ENCODE measurements at regions not wholly inside any gene's neighbourhood (a gene's known extent, or its start where the extent isn't known, plus 50 kb on each side); places are given as distances from the start of the nearest gene placed in this dataset.
A peak's percentile ranks its signal among the peaks of the same experiment; 100 is the strongest.

DNA sequence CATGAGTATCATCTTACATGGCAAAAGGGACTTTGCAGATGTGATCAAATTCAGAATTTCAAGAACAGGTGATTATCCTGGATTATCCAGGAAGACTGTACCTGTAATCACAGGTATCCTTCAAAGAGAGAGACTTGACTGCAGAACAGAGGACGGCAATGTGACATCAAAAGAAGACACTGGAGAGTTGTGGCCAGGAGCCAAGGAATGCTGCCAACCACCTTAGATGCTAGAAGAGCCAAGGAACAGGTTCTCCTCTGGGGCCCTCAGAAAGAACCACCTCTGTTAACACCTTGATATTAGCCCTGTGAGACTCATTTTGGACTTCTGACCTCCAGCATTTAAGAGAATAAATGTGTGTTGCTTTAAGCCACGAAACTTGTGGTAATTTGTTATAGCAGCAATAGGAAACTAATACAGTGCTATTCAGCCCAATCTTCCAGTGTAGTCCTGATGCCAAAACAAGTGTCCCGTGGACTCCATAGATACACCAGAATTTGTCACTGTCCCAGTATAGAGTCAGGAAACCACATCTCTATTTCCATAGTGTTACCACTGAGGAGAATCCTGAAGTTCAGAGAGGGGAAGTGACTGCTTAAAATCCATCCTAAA is 330.6 kb upstream of the TLE3 start:
- no peak for DNase-seq (ENCODE audit: low read depth, low spot score)

DNA sequence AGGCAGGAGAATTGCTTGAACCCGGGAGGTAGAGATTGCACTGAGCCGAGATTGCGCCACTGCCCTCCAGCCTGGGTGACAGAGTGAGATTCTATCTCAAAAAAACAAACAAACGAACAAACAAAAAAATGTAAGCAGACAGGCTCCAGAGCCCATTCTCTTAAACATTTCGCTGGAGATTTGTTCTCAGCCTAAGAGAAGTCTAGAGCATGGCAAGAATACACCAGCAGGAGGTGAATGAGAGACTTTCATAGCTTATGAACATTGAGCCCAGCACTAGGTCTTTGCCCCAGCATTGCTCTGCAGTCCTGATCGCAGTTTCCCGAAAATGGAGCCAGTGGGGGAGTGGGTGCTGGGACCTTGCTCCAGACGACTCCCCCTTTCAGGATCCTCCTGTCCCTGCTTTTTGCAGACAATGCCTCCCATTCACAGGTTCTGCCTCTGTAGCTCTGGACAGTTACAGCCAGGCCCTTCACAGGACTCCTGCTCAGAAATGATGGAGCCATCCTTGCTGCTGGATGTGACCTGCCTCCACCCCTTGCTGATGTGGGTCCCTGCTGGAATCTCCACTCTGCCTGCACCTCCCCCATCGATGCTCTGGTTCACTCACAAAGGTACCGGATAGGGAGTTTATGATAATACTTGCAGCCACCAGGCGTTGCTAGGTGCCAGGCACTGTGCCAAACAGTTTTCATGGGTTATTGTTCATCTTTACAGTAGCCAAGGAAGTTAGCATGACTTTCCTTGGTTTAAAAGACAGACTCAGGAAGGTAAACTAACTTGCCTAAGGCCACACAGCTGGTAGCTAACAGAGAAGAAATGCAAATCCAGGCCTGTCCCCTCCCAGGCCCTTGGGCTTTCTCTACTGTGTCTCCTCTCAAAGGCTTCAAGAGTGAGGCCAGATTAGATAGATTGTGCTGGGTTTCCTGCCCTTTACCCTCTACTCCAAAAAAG is 329.7 kb upstream of the TLE3 start:
- no peak for DNase-seq (ENCODE audit: low read depth, low spot score)

DNA sequence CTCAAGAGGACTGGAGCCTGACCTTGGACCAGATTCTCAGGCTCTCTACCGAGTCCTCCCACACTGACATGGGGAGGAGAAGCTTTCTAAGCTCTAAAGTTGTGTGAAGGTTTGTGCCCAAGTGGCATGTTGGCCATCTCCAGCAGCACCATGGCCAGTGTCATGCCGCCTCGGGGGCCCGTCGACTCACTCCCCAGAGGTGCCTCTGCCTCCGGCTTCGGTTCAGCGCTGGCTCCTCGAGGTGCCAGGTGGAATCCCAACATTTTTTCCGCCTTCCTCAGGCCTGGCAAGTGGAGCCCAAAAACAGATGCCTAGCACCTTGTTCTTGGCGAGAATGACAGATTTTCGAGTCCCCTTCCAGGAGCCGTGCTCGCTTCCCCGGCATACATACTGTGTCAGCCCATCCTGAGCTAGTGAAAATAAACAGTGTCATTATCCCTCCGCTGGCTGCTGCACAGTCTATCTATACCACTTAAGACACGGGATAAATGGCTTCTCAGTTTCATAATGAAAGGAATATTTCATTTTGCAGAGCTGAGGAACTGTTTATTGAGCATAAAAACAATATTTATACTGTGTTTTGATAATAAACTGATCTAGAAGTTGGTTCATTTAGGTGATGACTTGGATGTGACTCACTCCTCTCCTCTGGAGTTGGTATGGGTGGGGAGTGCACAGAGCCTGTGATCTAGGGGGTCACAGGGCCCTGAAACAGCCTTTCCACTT is 328.5 kb upstream of the TLE3 start:
- peak; percentile 20 for DNase-seq (ENCODE audit: low read depth, low spot score)

DNA sequence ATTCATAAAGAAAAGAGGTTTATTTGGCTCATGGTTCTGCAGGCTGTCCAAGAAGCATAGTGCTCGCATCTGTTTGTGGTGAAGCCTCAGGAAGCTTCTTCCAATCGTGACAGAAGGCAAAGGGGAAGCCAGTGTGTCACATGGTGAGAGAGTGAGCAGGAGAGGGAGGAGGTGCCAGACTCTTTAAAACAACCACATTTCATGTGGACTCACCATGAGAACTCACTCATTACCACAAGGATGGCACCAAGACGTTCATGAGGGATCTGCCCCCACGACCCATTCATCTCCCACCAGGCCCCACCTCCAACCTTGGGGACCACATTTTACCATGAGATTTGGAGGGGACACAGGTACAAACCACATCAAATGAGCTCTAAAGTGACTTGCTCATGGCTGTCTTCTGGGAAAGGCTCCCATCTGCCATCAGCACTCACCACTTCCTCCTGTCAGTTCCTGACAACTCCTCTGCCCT is 327.3 kb upstream of the TLE3 start:
- no peak for DNase-seq (ENCODE audit: low read depth, low spot score)

DNA sequence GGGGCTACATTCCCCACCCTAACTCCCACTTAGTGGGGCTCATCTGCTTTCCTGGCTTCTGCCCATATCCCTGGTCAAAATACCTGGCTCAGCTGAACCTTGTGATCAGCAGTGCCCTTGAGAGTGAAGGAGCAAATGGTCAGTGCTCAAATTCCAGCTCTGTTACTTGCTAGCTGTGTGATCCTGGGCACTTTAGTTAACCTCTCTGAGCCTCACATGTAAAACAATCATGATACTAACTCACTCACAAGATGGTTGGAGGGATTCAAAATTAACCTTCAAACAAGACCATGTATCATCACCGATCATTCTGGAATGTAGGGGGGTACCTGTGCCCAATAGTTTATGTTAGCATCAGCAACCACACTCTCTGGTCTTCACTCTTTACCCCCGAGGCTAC is 325.6 kb upstream of the TLE3 start:
- DNase-seq (ENCODE audit: low read depth, low spot score), result no peak

DNA sequence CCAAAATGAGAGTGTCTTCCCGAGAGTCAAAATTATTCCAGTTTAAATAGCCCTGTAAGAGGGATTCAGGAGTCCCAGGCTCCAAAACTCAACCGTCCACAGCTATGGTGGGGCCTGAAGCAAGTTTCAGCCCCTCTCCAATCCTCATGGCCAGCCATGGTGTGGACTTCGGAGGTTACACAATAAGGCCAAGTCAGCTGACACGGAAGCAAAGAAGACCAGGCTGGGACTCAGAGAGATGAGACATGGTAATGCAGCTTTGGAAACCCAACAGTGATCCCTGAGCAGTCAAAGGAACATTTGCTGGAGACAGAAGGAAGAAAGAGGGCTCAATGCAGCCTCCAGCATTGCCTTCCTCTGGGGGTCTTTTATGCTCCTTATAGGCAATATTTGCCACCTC is 324.6 kb upstream of the TLE3 start:
- no peak for DNase-seq (ENCODE audit: low read depth, low spot score)

DNA sequence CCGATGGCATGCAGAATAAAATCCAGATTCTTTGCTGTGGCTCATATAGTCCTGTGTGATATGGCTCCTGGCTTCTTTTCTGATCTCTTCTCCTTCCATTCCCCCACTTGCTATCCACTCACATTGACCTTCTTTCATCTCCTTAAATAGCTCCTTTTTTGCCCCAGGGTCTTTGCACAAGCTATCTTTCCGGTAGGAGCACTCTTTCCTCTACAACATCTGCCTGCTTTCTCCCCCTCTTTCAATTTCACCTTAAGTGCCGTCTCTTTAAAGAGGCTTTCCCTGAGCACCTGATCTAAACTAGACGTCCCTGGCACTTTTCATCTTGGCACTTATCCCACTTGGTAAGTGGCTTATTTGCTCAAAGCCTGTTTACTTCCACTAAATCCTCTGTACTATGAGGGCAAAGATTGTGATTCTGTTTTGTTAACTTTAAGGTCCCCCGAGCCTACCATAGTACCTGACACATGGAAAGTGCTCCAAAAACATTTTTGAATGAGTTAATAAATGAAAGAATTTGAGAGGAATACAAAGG is 323.3 kb upstream of the TLE3 start:
- DNase-seq (ENCODE audit: low read depth, low spot score), result no peak

DNA sequence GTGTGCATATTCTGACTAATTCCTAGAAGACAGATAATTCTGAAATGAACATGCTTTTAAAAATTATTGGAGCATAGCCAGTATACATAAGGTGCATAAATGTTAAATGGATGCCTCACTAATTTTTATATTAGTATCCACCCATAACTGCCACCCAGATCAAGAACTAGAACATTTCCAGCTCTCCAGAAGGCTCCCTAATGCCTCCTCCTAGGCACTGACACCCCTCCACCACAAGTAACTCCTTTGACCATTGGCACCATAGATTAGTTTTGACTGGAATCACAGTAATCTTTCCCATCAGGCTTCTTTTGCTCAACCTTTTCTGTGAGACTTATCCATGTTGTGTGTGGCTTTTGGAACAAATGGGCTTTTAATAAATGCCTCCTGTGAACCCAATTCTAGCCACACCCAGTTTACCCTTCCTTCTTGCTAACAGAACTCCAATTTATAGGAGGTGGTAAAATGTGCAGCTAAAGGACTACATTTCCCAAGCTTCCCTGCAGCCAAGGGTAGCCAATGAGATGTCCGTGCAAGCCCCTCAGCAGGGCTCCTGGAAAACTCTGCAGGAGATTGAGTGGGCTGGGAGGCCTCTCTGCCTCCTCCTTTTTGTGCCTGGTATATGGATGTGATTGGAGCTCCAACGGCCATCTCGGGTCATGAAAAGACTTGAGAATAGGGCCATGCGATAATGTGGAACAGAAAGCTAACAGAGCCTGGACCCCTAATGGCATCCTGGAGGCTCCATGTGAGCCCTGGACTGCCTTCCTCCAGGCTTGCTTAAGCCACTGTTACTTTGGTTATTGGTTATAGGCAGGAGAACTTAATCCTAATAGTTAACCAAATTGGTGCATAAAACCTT is 322.6 kb upstream of the TLE3 start:
- DNase-seq (ENCODE audit: low read depth, low spot score), result no peak

DNA sequence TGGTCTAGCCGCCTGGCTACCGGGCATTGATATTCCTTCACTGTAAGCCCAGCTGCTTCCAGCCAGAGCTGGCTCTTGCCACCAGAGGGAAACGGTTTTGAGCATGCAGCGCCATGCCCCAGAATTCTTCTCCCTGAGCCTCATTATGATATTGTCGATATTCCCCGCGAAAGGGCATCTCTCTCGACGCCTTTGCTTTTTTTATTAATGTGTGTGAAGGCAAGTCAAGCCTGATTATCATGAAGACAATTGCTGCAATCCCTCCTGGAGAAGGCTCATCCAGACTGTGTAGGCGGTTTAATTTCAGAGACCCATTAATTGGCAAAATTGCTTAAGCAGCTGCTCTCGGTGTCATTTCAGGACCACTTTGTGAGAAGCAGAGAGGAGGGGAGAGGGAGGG is 321.2 kb upstream of the TLE3 start:
- DNase-seq (ENCODE audit: low read depth, low spot score), result no peak

DNA sequence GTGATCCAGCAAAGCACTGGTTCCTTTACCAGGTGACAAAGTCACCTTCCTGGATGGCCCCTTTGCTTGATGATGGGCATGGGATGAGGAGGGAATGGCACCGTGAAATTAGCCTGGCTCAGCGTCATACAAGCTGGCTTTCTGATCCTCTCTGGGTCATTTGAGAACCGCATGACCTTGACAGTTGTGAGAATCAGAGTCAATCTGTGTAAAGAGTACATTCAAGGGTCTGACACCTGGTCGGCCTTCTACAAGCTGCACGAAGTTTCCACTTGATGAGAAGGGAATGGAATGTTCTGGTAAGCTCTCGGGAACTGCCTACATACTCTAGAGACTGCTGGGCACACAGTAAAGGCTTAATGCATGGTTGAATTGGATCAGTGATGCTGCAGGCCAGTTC is 319.8 kb upstream of the TLE3 start:
- DNase-seq (ENCODE audit: low read depth, low spot score), result no peak

DNA sequence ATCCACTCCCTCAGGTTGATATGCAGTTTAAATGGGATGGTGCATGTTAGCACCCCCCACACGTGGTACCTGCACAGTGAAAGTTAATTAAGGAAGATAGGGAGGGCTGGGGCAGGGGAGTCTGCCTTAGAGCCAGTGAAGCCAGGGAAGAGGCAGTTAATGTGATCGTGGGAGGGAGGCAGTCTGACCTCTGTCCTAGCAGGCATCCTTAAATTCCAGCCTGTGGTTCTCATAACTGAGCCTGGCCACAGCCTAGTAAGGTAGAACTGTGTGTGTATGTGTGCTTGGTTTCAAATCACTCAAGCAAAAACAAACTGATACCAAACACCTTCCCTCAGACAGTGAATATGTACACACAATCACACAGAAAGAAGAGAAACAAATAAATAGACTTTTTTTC is 319.1 kb upstream of the TLE3 start:
- no peak for DNase-seq (ENCODE audit: low read depth, low spot score)

DNA sequence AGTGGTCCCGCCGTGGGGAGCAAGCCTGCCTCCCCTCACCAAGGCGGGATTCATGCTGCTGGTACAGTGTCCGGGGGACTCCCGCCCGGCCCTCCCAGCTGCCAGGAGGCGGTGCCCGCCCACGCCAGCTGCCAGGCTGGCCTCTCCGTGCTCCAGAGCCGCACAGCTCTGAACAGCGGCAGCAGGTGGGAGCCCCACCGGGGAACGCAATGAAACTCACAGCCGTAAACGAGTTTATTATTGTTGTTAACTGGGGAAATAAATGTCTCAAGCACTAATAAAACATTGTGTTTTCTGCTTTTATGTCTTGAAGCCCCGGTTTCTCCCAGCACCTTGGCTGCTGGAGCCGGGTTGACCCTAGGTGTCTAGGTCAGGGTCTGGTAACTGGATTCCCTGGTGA is 317.7 kb upstream of the TLE3 start:
- DNase-seq (ENCODE audit: low read depth, low spot score), result no peak

DNA sequence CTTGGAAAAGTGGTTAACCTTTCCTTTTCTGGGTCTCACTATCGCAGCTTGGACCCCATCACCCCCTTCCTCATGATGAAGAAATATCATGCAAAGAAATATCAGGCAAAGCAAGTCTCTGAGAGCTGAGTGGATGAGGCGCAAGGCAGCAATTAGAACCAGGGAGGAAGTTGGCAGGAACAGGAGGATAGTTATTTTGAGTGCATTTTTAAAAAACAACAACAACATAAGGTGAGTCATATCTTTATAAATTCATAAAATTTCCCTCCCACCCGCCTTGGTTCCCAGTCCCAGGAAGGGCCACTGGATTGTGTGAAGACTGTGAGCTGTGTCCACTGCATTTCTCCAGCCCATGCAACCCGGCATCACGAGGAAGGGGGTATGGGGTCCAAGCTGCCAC is 316.9 kb upstream of the TLE3 start:
- DNase-seq (ENCODE audit: low read depth, low spot score), result no peak

DNA sequence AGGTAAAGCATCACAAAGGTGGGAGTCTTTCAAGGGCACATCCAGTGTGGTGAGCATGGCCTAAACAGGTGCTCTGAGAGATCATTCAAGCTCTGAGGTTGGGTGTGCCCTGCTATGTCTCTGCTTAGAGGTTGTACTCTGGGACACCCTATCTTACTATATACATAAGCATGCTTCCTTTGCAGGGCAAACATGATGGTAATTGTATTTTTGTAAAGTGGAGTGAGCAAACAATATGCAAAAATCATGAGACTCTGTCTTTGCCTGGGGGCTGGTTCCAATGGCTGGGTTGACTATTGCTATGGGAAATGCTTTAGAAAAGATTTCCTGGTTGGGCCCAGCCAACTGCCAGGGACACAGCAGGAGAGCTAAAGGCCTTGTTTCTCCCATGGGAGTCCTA is 315.1 kb upstream of the TLE3 start:
- no peak for DNase-seq (ENCODE audit: low read depth, low spot score)

DNA sequence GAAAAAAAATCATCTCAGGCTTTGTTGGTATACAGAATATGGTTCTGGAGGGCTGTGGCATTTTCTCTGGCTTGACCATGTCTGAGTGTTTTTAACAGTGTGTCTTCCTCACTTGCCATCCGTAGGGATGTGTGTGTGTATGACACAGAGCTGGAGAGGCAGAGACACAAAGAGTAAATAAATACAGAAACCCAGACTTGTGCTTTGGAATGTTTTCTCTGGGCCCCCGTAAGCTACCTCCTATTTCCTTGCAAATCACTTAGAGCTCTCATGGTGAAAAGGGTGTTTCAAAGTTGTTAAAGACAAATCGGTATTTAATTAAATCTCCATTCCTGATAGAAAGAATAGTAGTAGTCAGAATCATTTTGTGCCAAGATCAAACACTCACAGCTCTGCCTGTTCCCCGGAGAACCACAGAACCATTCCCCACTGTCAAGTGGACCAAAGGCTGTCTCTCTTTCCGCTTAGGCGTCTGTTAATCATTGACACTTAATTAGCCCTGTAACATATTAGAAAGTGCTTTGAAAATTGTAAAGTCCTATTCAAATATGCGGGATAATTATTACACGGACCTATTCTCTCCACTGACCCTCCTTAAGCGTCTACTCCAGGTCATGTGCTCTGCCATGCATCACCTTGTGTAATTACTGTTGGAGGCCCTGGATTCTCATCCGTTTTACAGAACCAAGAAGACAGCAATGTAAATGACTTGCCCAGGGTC is 313.6 kb upstream of the TLE3 start:
- DNase-seq (ENCODE audit: low read depth, low spot score), result no peak

DNA sequence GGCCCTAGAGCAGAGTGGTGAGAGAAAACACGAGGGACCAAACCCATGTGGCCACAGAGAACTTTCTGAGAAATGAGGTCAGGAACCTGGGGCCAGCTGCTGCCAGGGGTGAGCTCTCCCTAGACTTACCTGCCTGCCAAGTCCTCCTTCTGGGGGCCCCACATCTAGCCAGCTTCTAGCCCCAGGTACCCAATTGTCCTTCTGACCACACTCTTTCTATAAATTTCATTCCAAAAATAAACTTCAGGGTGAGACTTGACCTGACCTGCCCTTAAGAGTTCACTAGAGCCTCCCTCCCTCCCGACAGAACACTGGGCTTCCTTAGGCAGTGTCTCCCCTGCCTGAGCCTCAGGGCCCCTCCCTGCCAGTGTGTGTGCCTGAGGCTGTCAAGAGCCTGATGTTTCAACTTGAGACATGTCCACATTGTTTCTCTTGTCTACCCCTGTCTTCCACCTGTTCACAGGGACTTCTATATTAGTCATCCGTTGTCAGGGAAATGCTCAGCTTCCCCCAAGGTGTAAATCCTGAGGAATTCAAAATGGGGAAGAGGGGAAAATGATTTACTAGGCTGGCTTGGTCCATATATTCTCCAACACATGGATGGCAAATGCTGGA is 312.8 kb upstream of the TLE3 start:
- no peak for DNase-seq (ENCODE audit: low read depth, low spot score)

DNA sequence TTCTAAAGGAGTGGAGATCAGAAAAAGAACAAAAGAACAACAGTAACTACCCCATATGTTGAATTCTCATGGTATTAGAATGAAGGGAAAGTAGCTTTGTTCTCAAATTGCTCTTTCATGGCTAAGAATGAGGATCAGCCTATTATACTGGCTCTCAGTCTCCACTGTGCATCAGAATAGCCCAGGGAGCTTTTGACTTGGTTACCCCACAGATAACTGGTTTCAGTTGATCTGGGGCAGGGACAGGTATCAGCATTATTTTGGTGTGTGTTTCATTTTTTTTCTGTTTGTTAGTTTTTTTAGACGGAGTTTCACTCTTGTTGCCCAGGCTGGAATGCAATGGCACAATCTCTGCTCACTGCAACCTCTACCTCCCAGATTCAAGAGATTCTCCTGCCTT is 311.7 kb upstream of the TLE3 start:
- DNase-seq (ENCODE audit: low read depth, low spot score), result no peak

DNA sequence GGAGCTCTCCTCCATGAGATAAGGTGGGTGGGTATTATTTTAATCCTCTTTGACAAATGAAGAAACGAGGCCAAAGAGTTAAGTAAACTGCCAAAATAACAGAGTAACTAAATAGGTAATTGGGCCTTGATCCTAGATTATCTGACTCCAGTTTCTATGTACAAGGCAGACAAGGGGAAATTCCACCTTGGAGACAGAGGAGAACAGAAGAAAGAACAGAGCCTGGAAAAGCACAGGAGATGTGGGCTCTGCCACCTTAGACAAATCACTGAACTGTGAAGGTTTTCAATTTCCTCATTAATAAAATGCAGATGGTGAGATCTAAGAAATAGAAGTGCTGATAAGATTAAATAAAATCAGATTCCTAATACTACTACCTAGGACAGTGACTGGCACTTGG is 310.2 kb upstream of the TLE3 start:
- no peak for DNase-seq (ENCODE audit: low read depth, low spot score)

DNA sequence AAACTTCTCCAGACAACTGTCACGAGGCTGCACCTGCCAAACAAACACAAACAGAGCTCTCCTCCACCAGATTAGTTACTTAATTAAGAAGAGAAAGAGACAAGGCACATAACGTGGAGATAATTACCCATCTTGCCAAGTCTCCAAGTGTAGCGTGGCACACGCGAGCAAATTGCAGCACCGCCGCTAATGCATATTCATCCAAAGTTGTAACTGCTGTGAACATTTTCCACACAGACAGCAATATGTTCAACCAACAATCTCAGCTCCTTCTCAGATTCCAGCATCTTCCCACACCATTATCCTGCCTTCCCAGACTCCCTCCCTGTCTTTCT is 309.6 kb upstream of the TLE3 start:
- DNase-seq (ENCODE audit: low read depth, low spot score), result no peak

DNA sequence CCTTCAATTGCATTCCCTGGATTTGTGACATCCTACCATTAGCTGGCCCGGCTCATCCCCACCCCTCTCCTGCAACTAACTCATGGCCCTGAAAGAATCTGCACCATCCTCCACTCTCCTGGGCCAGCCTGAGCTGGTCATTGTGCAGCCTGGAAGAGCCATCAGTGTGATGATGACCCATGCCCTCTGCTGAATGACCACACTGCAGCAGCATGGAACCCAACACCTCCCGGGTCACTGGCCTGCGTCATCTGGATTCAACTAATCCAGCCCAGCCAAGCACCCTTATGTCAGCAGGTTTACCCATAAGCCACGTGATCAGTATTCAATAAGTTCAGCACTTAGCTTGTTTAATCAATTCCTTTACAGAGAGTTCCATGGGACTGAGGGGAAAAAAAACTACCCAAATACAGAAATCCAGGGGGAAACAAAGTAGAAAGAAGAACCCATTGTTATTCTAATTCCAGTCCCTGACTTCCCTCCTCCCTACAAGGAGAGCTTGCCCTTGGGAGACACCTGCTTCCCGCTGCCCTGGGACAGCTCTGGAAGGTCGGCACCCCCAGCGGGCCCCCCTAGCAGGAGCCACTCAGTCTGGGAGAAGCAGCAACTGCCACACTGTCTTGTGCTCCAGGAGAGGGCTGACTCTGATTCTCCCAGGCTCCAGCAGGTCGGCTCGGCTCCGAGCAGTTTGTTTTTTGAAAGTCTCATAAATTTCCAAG is 309.1 kb upstream of the TLE3 start:
- DNase-seq (ENCODE audit: low read depth, low spot score), result no peak

All from brain pericyte (primary cell).